Activated T-helper 2 cell treated with anti-CD3 and anti-CD28 coated beads, Interferon-gamma antibody, Interleukin-2, Interleukin-4, amounts not matched to agents 10 μg/mL and 5 μg/mL and 100 μg/mL, durations not matched to agents 14 hours and 24 hours and 36 hours (primary cell): ENCODE measurements at regions not wholly inside any gene's neighbourhood (a gene's known extent, or its start where the extent isn't known, plus 50 kb on each side); places are given as distances from the start of the nearest gene placed in this dataset.
"Not testable (repeated sequence)": the region's sequence is repeated elsewhere in the genome, so short reads cannot be mapped to it uniquely, and the experiment has no call there.

Experiments
- DNase-seq: peaks from one replicate; pipeline ENCODE4 v3.0.0; 2021; ENCODE audit warnings: low spot score
- H3K27ac Mint-ChIP-seq: one replicate; pipeline ENCODE4 v1.8.0; 2021; ENCODE audit warnings: mixed read lengths
- H3K27me3 Mint-ChIP-seq: one replicate; pipeline ENCODE4 v1.8.0; 2021; ENCODE audit warnings: low read depth, mixed read lengths
- H3K36me3 Mint-ChIP-seq: one replicate; pipeline ENCODE4 v1.8.0; 2021; ENCODE audit warnings: low read depth, mixed read lengths
- H3K4me1 Mint-ChIP-seq: one replicate; pipeline ENCODE4 v1.8.0; 2021; ENCODE audit warnings: low read depth, mixed read lengths
- H3K4me3 Mint-ChIP-seq: one replicate; pipeline ENCODE4 v1.8.0; 2021; ENCODE audit warnings: low read depth, mild to moderate bottlenecking, moderate library complexity, mixed read lengths
- H3K9me3 Mint-ChIP-seq: one replicate; pipeline ENCODE4 v1.8.0; 2021; ENCODE audit warnings: mixed read lengths
- intact Hi-C: fragments of 100-400 bp; cut with micrococcal nuclease; formaldehyde crosslinking; loops from one replicate; pipeline ENCODE4 v1.15.1; 2023

GRCh38 chr15:101876031-101876430 is 64.0 kb downstream of the OR4F15 start:
- DNase-seq, H3K36me3 Mint-ChIP-seq, intact Hi-C loops, H3K4me3 Mint-ChIP-seq, H3K9me3 Mint-ChIP-seq, H3K27ac Mint-ChIP-seq, H3K27me3 Mint-ChIP-seq, H3K4me1 Mint-ChIP-seq: not testable (repeated sequence)

GRCh38 chr15:101877649-101878048 is 65.6 kb downstream of the OR4F15 start:
- intact Hi-C loops, DNase-seq, H3K9me3 Mint-ChIP-seq, H3K4me3 Mint-ChIP-seq, H3K27me3 Mint-ChIP-seq, H3K27ac Mint-ChIP-seq, H3K36me3 Mint-ChIP-seq, H3K4me1 Mint-ChIP-seq: not testable (repeated sequence)

DNA sequence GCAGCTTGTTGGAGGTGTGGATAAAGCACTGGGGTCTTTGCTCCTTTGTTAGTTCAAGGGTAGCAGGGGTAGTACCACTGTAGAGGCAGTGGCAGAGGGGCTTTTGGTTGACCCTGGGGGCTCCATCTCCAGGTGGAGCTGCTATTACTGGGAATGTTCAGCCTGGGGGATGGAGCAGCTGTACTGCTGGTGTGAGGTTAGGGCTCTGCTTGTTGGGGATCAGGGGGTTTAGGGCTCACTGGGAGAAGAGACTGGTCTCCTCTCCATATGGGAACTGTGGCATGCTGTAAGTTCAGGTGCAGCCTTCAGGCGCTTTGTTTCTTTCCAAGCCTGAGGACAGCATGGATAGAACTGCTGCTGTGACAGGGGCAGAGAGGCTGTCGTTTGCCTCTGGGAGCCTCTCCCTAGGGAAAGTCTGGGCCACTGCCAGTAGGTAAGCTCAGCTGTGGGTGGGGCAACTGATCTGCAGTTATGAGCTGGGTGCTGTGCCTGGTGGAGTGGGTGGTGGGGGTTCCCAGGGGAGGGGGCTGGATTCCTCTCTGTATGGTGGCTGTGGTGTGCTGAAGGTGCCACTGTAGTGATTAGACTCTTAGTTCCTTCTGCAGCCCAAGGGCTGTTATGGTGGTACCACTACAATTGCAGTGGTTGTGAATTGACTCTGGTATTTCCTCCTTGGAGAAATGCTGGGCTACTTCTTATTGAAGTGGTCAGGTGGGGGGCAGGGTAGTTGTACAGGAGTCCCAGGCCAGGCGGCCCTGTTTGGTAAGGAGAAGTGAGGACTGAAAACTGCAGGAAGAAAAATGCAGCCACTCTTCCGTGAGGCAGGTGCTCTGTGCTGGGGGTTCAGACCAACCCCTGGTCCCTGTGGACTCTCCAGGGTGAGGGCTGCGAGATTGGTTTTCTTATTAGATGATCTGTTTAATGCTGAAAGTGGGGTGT is 100.6 kb downstream of the OR4F15 start:
- DNase-seq, H3K9me3 Mint-ChIP-seq, H3K27me3 Mint-ChIP-seq, H3K27ac Mint-ChIP-seq, intact Hi-C loops, H3K4me3 Mint-ChIP-seq, H3K36me3 Mint-ChIP-seq, H3K4me1 Mint-ChIP-seq: not testable (repeated sequence)

GRCh38 chr15:101924554-101924953 is 112.6 kb downstream of the OR4F15 start:
- H3K4me3 Mint-ChIP-seq, H3K4me1 Mint-ChIP-seq, H3K36me3 Mint-ChIP-seq, intact Hi-C loops, H3K27me3 Mint-ChIP-seq, DNase-seq, H3K27ac Mint-ChIP-seq, H3K9me3 Mint-ChIP-seq: not testable (repeated sequence)

- DNase-seq, H3K9me3 Mint-ChIP-seq, H3K4me1 Mint-ChIP-seq, intact Hi-C loops, H3K27ac Mint-ChIP-seq, H3K36me3 Mint-ChIP-seq, H3K27me3 Mint-ChIP-seq, H3K4me3 Mint-ChIP-seq: not testable (repeated sequence)
Measured at GRCh38 chr15:101934506-101934905, 122.5 kb downstream of the OR4F15 start.

- H3K9me3 Mint-ChIP-seq, H3K27ac Mint-ChIP-seq, H3K27me3 Mint-ChIP-seq, DNase-seq, H3K36me3 Mint-ChIP-seq, H3K4me1 Mint-ChIP-seq, intact Hi-C loops, H3K4me3 Mint-ChIP-seq: not testable (repeated sequence)
Measured at GRCh38 chr15:101937362-101937761, 125.4 kb downstream of the OR4F15 start.

DNA sequence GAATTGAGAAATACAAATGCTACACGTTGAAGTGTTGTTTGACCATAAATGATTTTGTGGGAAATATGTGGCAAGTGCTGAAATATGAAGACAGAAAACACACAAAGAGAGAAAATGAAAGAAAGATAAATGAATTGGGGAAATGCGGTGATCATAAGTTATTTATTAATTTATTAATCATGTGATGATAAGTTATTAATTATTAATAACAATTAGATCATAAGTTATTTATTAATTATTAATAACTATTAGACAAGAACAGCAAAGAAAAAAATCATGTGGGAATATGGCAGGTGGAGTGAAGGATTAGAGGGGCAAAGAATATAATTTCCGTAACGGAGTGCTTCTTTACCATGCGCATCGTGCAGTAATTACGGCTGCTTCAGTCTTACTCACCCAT is 126.6 kb downstream of the OR4F15 start:
- H3K36me3 Mint-ChIP-seq, intact Hi-C loops, H3K4me3 Mint-ChIP-seq, H3K27ac Mint-ChIP-seq, H3K4me1 Mint-ChIP-seq, H3K9me3 Mint-ChIP-seq, H3K27me3 Mint-ChIP-seq, DNase-seq: not testable (repeated sequence)

DNA sequence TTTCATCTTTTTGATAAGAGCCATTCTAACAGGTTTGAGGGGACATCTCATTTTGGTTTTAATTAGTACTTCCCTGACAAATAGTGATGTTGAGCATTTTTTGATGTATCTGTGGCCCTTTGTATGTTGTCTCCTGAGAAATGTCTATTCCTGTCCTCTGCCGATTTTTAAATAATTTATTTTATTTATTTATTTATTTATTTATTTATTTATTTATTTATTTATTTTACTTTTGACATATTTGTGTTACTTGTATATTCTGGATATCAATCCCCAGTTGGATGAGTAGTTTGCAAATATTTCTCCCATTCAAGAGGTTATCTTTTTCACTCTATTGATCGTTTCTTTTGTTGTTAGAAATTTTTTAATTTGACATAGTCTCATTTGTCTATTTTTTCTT is 133.9 kb downstream of the OR4F15 start:
- H3K4me1 Mint-ChIP-seq, H3K36me3 Mint-ChIP-seq, H3K9me3 Mint-ChIP-seq, DNase-seq, H3K27ac Mint-ChIP-seq, intact Hi-C loops, H3K4me3 Mint-ChIP-seq, H3K27me3 Mint-ChIP-seq: not testable (repeated sequence)

- H3K36me3 Mint-ChIP-seq, H3K4me3 Mint-ChIP-seq, H3K4me1 Mint-ChIP-seq, H3K9me3 Mint-ChIP-seq, H3K27ac Mint-ChIP-seq, H3K27me3 Mint-ChIP-seq, intact Hi-C loops, DNase-seq: not testable (repeated sequence)
Measured at GRCh38 chr15:101948491-101949010, 136.5 kb downstream of the OR4F15 start.

GRCh38 chr15:101949380-101950065 is 137.5 kb downstream of the OR4F15 start:
- H3K27ac Mint-ChIP-seq, H3K9me3 Mint-ChIP-seq, DNase-seq, H3K36me3 Mint-ChIP-seq, intact Hi-C loops, H3K4me1 Mint-ChIP-seq, H3K4me3 Mint-ChIP-seq, H3K27me3 Mint-ChIP-seq: not testable (repeated sequence)

GRCh38 chr15:101953993-101954392 is 142.0 kb downstream of the OR4F15 start:
- H3K27me3 Mint-ChIP-seq, H3K4me1 Mint-ChIP-seq, H3K4me3 Mint-ChIP-seq, H3K9me3 Mint-ChIP-seq, intact Hi-C loops, DNase-seq, H3K27ac Mint-ChIP-seq, H3K36me3 Mint-ChIP-seq: not testable (repeated sequence)

- H3K27me3 Mint-ChIP-seq, H3K4me3 Mint-ChIP-seq, intact Hi-C loops, H3K27ac Mint-ChIP-seq, DNase-seq, H3K4me1 Mint-ChIP-seq, H3K9me3 Mint-ChIP-seq, H3K36me3 Mint-ChIP-seq: not testable (repeated sequence)
Measured at GRCh38 chr15:101955840-101956239, 143.8 kb downstream of the OR4F15 start.

DNA sequence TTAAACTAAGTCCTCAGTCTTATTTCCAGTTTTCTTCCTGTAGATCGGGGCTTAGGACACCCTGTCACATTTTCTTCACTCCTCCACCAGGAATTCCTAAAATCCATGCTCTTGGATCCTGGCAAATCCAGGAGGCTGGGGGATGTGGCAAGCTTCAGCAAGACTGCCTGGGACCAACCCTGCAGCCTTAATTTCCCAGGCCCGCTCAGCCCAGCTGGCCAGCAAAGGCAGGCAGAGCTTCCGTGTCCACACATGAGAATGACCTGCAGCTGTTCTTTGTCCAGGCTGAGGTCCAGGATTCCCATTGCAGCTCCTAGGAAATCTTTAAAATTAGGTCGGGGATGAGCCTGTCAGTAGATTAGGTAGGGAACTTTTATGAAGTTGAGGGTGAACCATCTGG is 146.7 kb downstream of the OR4F15 start:
- H3K9me3 Mint-ChIP-seq, DNase-seq, H3K27ac Mint-ChIP-seq, H3K36me3 Mint-ChIP-seq, H3K27me3 Mint-ChIP-seq, H3K4me3 Mint-ChIP-seq, intact Hi-C loops, H3K4me1 Mint-ChIP-seq: not testable (repeated sequence)
